Psoas muscle (tissue), 7 donors: ENCODE measurements at regions not wholly inside any gene's neighbourhood (a gene's known extent, or its start where the extent isn't known, plus 50 kb on each side); places are given as distances from the start of the nearest gene placed in this dataset.

Experiments
- ATAC-seq, 4 donors: fragments of 200-7000 bp; cut with Tn5 transposase; one replicate each; pipeline ENCODE4 v1.9.1; 2020; ENCODE audit warnings: moderate library complexity in 3 of 4, mild to moderate bottlenecking in 2 of 4
- DNase-seq, 2 donors: peaks; one replicate each; pipeline ENCODE4 v3.0.0-alpha.2; 2020
- H3K27ac ChIP-seq: fragments of 200-600 bp; one replicate; pipeline ENCODE4 v1.8.0; 2022
- H3K27me3 ChIP-seq, 3 donors: fragments of 200-600 bp in 1 of 3; one replicate each; pipeline versions ENCODE4 v1.6.1 to v1.8.0; 2013 to 2022; ENCODE audit warnings: low read length in 2 of 3, mild to moderate bottlenecking in 2 of 3, moderate library complexity in 1 of 3; ENCODE audit not compliant: insufficient read depth in 3 of 3
- H3K36me3 ChIP-seq, 2 donors: fragments of 200-600 bp in 1 of 2; one replicate each; pipeline versions ENCODE4 v1.6.1 to v1.8.0; 2013 to 2022; ENCODE audit warnings: low read depth in 1 of 2, mild to moderate bottlenecking in 1 of 2, moderate library complexity in 1 of 2; ENCODE audit not compliant: insufficient read depth in 1 of 2
- H3K4me1 ChIP-seq: fragments of 200-600 bp; one replicate; pipeline ENCODE4 v1.8.0; 2022
- H3K4me3 ChIP-seq: fragments of 200-600 bp; one replicate; pipeline ENCODE4 v1.8.0; 2022; ENCODE audit warnings: mild to moderate bottlenecking
- H3K9me3 ChIP-seq: fragments of 200-600 bp; one replicate; pipeline ENCODE4 v1.8.0; 2022
- CTCF ChIP-seq: fragments of 200-600 bp; IDR thresholded peaks from one replicate; pipeline ENCODE4 v1.8.0; 2022; ENCODE audit warnings: antibody characterized with exemption
- WGBS, 3 donors: extraction: QIAGEN DNeasy Blood & Tissue Kit; methylation state at CpG; one replicate each; pipeline versions ENCODE4 v1.1.6 to v1.1.7; 2013; 5-methylcytosine and 5-hydroxymethylcytosine counted together
- intact Hi-C, 2 donors: fragments of 100-400 bp; cut with DNase I; formaldehyde crosslinking; loops; one replicate each; pipeline versions ENCODE4 v1.11.0 to v1.14.2; 2022
- donor health status: healthy with polysubstance abuse.
- donor health status: DM: no; HTN: no; CAD: no; lungs with moderate emphysema.
- donor health status: Bipolar disorder and iron deficiency.
- donor health status: healthy.
- donor health status: DM: yes; HTN: yes; CAD: no.
- donor health status: DM: no; HTN: no; CAD: no.
- donor health status: DM: yes; HTN: yes; CAD: no.

- 45 to 52% (median 50%) methylated on average over 5 of the region's 5 CpGs for WGBS, 3 donors
- peaks cover 5% of the 10 kb centered on the region for H3K9me3 ChIP-seq
- H3K27ac ChIP-seq = no peak overlapping the region
- H3K36me3 ChIP-seq = no peaks in the 10 kb centered on the region
- TF ChIP-seq CTCF = peak; percentile 79
- intact Hi-C loops = loop anchor here (5.0 to 10.0 kb wide), 3 partner anchors 326 to 761 kb away; partner anchors contain the start of gene BTG1 (in 1 of the 2)
- ATAC-seq (peak in 2 of 4 donors; percentile 47 to 69), DNase-seq (peak; percentile 56 to 71)
- no peaks in the 10 kb centered on the region for H3K4me1 ChIP-seq
- H3K4me3 ChIP-seq = no peak overlapping the region
- H3K27me3 ChIP-seq = no peaks in the 10 kb centered on the region
Measured at GRCh38 chr12:91811481-91812287, 334.0 kb downstream of the BTG1 start.

GRCh38 chr12:91810531-91811451, 334.9 kb downstream of the BTG1 start:
- H3K27ac ChIP-seq = no peak overlapping the region
- DNase-seq = no peak
- no peak overlapping the region for H3K4me3 ChIP-seq
- 72 to 95% (median 79%) methylated on average over 3 of the region's 3 CpGs for WGBS, 3 donors
- H3K27me3 ChIP-seq = no peaks in the 10 kb centered on the region
- H3K36me3 ChIP-seq = no peaks in the 10 kb centered on the region
- peaks cover 5% of the 10 kb centered on the region for H3K9me3 ChIP-seq
- H3K4me1 ChIP-seq = no peaks in the 10 kb centered on the region
- no peak for TF ChIP-seq CTCF
- no peak for ATAC-seq
- intact Hi-C loops = loop anchor here (5.0 to 10.0 kb wide), 3 partner anchors 327 to 762 kb away; partner anchors contain the start of gene BTG1 (in 1 of the 2)

- H3K36me3 ChIP-seq = no peaks in the 10 kb centered on the region
- H3K9me3 ChIP-seq = peaks cover 5% of the 10 kb centered on the region
- no peak for ATAC-seq
- DNase-seq = no peak
- H3K4me1 ChIP-seq = no peaks in the 10 kb centered on the region
- no peak for TF ChIP-seq CTCF
- no peak overlapping the region for H3K4me3 ChIP-seq
- 82 to 88% (median 85%) methylated on average over 1 of the region's 1 CpG for WGBS, 3 donors
- H3K27ac ChIP-seq = no peak overlapping the region
- H3K27me3 ChIP-seq = no peaks in the 10 kb centered on the region
- intact Hi-C loops = loop anchor here (5.0 to 10.0 kb wide), 3 partner anchors 327 to 762 kb away; partner anchors contain the start of gene BTG1 (in 1 of the 2)
Measured at GRCh38 chr12:91810077-91810476, 335.6 kb downstream of the BTG1 start.

- no peak for ATAC-seq
- intact Hi-C loops = loop anchor here (10.0 kb wide), 2 partner anchors 420 to 440 kb away; no protein-coding TSS in a partner anchor
- 92 to 94% (median 92%) methylated on average over 5 of the region's 5 CpGs for WGBS, 3 donors
Measured at GRCh38 chr12:91805031-91805430, 340.6 kb downstream of the BTG1 start.

More at GRCh38 chr12:91805031-91805430, 340.6 kb downstream of the BTG1 start:
- H3K4me1 ChIP-seq = no peaks in the 10 kb centered on the region
- H3K27ac ChIP-seq = no peak overlapping the region
- no peak overlapping the region for H3K4me3 ChIP-seq
- no peak for TF ChIP-seq CTCF
- H3K9me3 ChIP-seq = peaks cover 5% of the 10 kb centered on the region
- H3K36me3 ChIP-seq = no peaks in the 10 kb centered on the region
- H3K27me3 ChIP-seq = no peaks in the 10 kb centered on the region
- no peak for DNase-seq
